ENCODE measurements at regions not wholly inside any gene's neighbourhood (a gene's known extent, or its start where the extent isn't known, plus 50 kb on each side); places are given as distances from the start of the nearest gene placed in this dataset.

- DNase-seq: no peak
- peak; percentile 47 for ATAC-seq
- intact Hi-C loops (cut with micrococcal nuclease): no loop called here
Measured at GRCh38 chr1:119565131-119565772, 58.2 kb downstream of the HSD3B1 start.

GRCh38 chr1:119569095-119569494 is 62.1 kb downstream of the HSD3B1 start:
- DNase-seq (no peak), ATAC-seq (no peak)
- intact Hi-C loops (cut with micrococcal nuclease): no loop called here
